NAMALWA (cell line): ENCODE measurements at regions not wholly inside any gene's neighbourhood (a gene's known extent, or its start where the extent isn't known, plus 50 kb on each side); places are given as distances from the start of the nearest gene placed in this dataset.

Experiments used
- DNase-seq: peaks from one replicate; pipeline ENCODE4 v3.0.0-alpha.2; 2015; ENCODE audit warnings: low spot score

DNA sequence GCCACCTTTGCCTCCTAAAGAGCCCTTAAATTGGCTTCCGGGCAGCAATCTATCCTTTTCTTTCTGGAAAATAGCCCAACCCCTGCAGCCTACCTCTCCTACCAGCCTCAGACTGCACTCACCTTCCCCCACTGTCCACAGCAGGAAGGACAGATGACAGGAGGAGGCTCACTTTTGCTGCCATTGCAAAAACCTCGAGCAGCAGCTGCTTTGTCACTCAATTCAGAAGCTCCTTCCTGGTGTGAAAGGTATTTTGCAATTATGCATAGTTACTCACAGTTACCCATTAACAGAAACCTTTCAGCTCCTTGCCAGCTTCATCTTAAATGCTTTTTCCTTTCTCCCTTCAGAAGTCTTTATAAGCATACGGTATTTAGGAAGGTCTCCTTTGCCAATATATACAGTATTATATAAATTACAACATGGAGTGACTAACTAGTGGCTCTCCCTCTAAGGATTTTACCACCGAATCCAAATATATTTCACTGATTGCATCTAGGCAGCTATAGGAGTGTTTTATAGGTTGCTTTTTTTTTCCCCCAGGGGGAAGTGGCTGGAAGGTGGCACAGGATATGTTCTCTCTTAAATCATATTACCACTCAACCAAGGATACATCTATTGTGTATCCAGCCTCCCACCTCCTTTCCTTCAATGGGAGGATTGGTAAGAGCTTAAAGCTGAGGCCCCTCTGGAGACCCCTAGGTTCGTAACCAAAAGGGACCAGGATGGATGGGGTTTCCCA lies 142.1 kb upstream of the IPO9 start:
- no peak for DNase-seq

DNA sequence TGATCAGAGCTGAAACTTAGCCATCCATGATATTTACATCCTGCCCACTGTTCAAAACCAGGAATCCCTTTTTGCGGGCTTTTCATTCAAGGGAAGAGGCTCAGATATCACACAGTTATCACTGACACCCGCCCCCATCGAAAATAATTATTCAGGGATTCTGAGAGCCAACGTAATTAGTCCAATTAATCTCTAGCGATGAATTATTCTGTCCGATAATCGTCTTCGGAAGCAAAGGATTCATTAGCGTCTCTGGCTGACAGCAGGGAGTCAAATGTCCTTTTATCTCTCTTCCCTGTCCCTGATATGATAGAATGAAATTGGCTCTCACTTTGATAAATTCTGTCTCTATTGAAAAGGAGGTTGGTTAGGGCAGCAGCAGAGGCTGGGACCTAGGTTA lies 140.4 kb upstream of the IPO9 start:
- no peak for DNase-seq

DNA sequence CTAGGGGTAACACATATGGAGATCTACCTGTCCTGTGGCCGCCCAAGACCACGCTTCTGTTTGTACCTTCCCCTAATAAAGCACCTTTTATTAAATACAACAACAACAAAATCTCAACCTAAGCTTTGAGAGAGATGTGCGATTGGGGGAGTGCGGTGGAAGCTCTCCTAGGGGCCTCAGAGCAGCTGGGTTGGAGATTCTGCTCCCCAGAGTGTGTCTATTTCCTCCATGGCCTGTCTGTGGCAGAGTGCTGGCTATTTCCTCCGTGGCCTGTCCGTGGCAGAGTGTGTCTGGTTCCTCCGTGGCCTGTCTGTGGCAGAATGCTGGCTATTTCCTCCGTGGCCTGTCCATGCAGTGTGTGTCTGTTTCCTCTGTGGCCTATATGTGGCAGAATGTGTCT lies 139.3 kb upstream of the IPO9 start:
- no peak for DNase-seq

DNA sequence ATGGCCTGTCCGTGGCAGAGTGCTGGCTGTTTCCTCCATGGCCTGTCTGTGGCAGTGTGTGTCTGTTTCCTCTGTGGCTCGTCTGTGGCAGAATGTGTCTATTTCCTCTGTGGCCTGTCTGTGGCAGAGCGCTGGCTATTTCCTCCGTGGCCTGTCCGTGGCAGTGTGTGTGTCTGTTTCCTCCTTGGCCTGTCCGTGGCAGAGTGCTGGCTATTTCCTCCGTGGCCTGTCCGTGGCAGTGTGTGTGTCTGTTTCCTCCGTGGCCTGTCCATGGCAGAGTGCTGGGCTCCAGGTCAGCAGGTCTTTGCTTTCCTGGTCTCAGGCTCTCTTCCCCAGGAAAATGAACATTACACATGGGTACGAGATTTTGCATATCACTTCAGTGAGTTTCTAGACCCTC lies 138.4 kb upstream of the IPO9 start:
- no peak for DNase-seq

- no peak for DNase-seq
These were observed 137.0 kb upstream of the IPO9 start for GRCh38 chr1:201691716-201692554.

DNA sequence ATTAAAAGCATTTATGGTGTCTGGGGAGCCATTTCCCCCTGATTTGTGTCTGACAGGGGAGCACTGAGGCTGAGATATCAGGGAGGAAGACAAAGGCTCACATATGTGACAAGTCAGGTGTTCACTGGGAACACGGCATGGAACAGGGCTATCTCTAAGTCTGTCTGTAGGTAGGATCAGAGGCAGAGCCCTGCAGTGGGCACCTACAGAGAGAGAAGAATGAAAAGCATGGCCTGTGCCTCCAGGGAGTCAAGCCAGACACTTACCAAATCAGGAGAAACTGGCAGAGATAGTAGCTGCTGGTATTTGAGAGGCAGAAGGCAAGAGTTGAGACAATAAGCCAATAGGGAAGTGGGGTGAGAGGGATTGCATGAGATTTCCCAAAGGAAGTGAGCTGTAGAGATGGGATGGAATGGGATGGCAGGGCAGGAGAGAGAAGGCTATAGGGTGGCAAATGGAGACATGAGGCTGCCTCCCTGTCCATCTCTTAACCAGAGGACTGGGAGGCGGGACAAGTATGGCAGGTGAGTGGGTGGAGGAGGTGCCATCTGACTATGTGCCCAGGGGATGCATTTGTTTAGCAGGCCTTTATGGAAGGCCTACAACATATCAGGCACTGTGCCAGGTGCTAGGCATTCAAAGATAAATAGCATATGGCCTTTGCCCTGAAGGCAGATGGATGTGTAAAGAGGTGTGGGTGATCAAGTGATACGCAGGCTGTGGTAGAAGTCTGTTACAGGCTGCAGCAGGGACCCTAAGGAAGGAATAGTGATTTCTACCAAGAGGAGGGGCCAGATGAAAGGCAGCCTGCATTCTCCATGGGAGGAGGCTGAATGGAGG lies 136.2 kb upstream of the IPO9 start:
- no peak for DNase-seq

DNA sequence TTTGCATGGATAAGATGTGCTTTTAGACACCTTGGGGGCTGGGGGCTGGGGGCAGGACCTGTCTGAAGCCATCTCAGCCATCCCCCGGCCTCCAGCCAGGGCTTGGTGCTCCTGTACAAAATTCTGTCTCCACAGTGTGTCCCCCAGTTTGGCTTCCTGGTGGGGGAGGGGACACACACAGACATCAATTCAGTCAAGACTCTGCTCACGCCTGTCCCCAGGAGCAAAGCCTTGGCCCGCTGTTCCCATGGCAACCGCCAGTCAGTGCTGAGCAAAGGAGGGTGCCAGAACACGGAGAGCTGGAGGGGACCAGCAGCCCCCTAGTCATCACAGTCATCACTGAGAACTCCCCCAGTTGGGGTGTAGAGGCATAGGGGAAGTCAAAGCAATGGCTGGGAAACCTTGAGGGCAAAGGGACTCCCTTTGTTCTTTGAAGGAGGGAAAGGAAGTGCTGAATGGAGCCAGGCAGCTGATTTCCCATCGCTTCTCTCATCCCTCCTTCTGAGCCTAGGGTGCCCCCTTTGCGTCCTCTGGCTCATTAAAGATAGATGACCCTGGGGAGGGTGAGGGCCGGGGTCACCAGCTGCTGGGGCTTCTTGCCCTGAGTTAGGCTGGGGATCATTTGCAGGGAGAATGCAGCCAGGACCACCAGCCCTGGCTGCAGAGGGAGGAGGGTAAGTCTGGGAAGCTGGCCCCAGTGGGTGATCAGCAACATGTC lies 134.9 kb upstream of the IPO9 start:
- DNase-seq = no peak

GRCh38 chr1:201694608-201695335 lies 134.2 kb upstream of the IPO9 start:
- no peak for DNase-seq

GRCh38 chr1:201695607-201696006 lies 133.3 kb upstream of the IPO9 start:
- DNase-seq = no peak

DNA sequence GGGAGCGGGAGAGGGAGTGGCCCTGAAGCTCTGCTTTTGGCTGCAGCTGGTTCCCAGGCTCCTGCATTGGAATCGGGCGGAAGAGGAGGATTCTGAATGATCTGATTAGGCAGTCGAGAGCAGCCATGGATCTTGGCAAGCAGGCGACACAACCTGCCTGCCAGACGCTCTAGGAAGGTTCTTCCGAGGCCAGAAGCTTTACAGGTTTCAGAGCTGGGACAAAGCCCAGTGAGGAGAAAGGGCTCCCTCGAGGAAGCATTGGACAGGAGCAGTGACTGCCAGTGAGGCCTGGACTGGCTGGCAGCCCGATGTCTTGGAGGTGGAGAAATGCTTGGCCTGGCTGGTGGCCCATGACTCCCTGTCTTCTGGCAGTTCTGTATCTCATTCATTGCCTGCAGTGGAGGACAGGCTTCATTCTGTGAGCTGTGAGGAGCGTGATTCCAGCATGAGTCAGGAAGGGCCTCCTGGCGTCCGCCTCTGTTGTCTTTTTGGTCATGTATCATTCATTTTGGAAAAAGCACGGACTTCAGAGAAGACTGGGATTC lies 132.7 kb upstream of the IPO9 start:
- no peak for DNase-seq

DNA sequence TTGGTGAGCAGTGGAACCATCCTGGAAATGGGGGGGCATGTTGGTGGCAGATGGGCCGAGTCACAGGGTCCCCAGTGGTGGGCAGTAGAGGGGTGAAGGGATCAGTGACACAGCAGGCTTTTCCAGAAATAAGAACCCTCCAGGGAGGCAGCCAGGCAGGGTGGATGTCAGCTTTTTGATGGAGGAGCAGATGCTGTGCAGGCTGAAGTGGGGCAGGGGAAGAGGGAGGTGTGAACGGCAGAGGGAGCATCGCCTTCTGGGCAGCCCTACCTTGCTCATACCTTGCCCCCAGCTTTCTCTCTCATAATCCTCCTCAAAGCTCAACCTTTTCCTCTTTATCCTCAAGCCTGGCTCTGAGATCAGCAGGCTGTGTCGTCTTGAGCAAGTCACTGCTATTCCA lies 131.8 kb upstream of the IPO9 start:
- no peak for DNase-seq

GRCh38 chr1:201701831-201702230 lies 127.1 kb upstream of the IPO9 start:
- no peak for DNase-seq

GRCh38 chr1:201702936-201703335 lies 126.0 kb upstream of the IPO9 start:
- DNase-seq = no peak

GRCh38 chr1:201703621-201704438 lies 125.1 kb upstream of the IPO9 start:
- peak; percentile 70 for DNase-seq

DNA sequence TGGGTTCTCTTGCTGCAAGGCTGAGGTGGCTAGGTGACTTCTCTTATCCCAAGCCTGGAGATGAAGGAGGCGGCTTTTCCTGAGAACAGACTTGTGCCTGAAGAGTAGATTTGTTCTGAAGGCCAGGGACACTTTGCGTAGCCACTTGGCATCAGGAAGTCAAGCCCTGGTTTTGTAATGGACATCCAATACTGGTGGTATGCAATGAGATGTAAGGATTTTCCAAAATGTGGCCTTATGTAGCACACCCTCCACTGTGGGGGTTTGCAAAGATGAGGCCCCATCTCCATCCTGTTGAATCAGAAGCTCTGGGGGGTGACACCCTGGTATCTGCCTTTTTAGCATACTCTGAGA lies 124.5 kb upstream of the IPO9 start:
- DNase-seq = no peak

DNA sequence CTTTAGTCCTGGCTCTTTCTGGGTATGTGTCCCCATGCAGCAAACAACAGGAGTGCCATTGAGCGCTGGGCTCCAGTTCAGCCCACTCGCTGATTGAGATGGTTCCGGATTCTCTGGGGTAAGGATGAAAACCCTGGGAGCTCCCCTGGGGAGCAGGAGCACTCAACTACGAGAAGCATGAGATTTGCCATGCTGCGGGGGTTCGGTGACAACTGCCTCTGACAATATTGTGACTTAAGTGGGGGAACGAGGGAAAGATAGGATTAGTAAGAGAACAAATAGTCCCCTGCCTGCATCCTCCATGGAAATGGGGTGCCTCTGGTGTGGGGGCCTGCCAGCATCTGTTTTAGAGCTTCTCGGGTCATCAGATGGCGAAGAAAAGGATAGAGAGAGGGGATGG lies 123.6 kb upstream of the IPO9 start:
- no peak for DNase-seq

GRCh38 chr1:201706109-201706508 lies 122.8 kb upstream of the IPO9 start:
- no peak for DNase-seq

DNA sequence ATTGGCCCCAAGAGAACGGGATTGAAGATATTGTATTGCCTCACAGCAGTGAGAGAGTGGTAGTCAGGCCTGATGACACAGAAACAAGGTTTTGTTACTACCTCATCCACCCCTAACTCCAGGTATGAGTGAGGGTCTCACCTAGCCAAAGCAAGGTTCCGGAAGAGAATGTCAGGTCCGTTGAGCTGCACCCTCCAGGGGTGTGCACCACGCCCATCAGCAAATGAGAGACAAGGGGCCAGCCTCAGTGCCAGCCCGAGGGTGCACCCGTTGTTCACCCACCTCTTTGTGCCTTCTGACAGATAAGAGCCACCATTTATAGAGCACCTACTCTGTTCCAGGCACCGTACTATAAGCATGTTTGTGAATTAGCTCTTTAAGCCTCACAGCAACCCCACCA lies 121.9 kb upstream of the IPO9 start:
- no peak for DNase-seq

- no peak for DNase-seq
These were observed 121.3 kb upstream of the IPO9 start for GRCh38 chr1:201707656-201708055.

- peak; percentile 31 for DNase-seq
These were observed 120.9 kb upstream of the IPO9 start for GRCh38 chr1:201708085-201708512.
